ENCODE measurements at regions not wholly inside any gene's neighbourhood (a gene's known extent, or its start where the extent isn't known, plus 50 kb on each side); places are given as distances from the start of the nearest gene placed in this dataset.
"Not testable (repeated sequence)": the region's sequence is repeated elsewhere in the genome, so short reads cannot be mapped to it uniquely, and the experiment has no call there.

- ChIA-PET POLR2A (ENCODE audit: unreplicated experiment) (no interaction called here), CTCF (no interaction called here)
- H3K4me2 ChIP-seq (ENCODE audit: low read depth, low read length): no peak overlapping the region
- DNase-seq: no peak
- H3K4me1 ChIP-seq (ENCODE audit: control insufficient read depth, insufficient read depth, low read length): no peaks in the 10 kb centered on the region
- H2BK120ac ChIP-seq (ENCODE audit: low read depth, low read length): no peak overlapping the region
- BruUV-seq (replicated peaks): no TSS peak
- WGBS, 2 experiments (ENCODE audit: extremely low coverage in 2 of 2, insufficient read length in 1 of 2): 80% methylated on average over 1 of the region's 14 CpGs; no CpG with 5 or more reads in 1 of the 2 experiments
- H3K9me3 ChIP-seq (ENCODE audit: control insufficient read depth, insufficient read depth, low read length): peaks cover 16% of the 10 kb centered on the region; the same call in 1 of the 2 replicates
- H3K23ac ChIP-seq (ENCODE audit: low read depth, low read length): no peak overlapping the region
- H3K4ac ChIP-seq (ENCODE audit: low read depth, low read length): no peak overlapping the region
- no peak for TF ChIP-seq NFE2L2 (IDR thresholded peaks at IDR 0.05; ENCODE audit: low read depth, low read length)
- no peak for TF ChIP-seq RFX5 (IDR thresholded peaks at IDR 0.05; ENCODE audit: low read depth, low read length)
- no peak overlapping the region for H3K14ac ChIP-seq (replicated peaks; ENCODE audit: low read depth, low read length)
- H2AK9ac ChIP-seq (replicated peaks; ENCODE audit: low read depth, low read length, poor library complexity): no peak overlapping the region
- no peak overlapping the region for H2AFZ ChIP-seq (replicated peaks; ENCODE audit: low read length, poor library complexity)
- no peak overlapping the region for H3K56ac ChIP-seq (ENCODE audit: extremely low read depth, insufficient read depth, low read length)
- H3K9ac ChIP-seq (ENCODE audit: low read depth, low read length): no peak overlapping the region
- H3K27ac ChIP-seq (ENCODE audit: insufficient read depth, low read length): no peak overlapping the region
- H3K36me3 ChIP-seq (ENCODE audit: control insufficient read depth, insufficient read depth, low read length): no peaks in the 10 kb centered on the region
- no peak overlapping the region for H2BK20ac ChIP-seq (ENCODE audit: low read depth, low read length)
- in situ Hi-C loops (cut with MboI; ENCODE audit: low sequenced_read_pairs) (no loop called here), dilution Hi-C loops (cut with HindIII; ENCODE audit: low sequenced_read_pairs, unreplicated experiment) (no loop called here), intact Hi-C loops (cut with micrococcal nuclease) (no loop called here)
- no peak overlapping the region for H2BK5ac ChIP-seq (ENCODE audit: low read depth, low read length, poor library complexity, severe bottlenecking)
- no peak overlapping the region for H3K18ac ChIP-seq (ENCODE audit: low read depth, low read length)
- H2BK15ac ChIP-seq (ENCODE audit: low read depth, low read length): no peak overlapping the region
- H3K9me1 ChIP-seq (ENCODE audit: insufficient read depth, low read length): no peaks in the 10 kb centered on the region
- no peak overlapping the region for H3K4me3 ChIP-seq (ENCODE audit: insufficient read depth, low read depth, low read length)
- H4K8ac ChIP-seq (ENCODE audit: low read depth in 2 of 2, low read length in 2 of 2): no peak overlapping the region
- no peak overlapping the region for H4K91ac ChIP-seq (ENCODE audit: insufficient read depth, low read depth, low read length)
- no peak overlapping the region for H4K5ac ChIP-seq (ENCODE audit: low read depth, low read length)
- no peaks in the 10 kb centered on the region for H3K27me3 ChIP-seq (ENCODE audit: control insufficient read depth, insufficient read depth, low read length)
- H2AK5ac ChIP-seq (ENCODE audit: low read depth, low read length): no peak overlapping the region
- no peaks in the 10 kb centered on the region for H4K20me1 ChIP-seq (ENCODE audit: insufficient read depth, low read length)
- H3K79me1 ChIP-seq (ENCODE audit: low read depth in 1 of 2, low read length in 2 of 2): no peaks in the 10 kb centered on the region
- no peak for ATAC-seq (ENCODE audit: low read depth)
These were observed 282.7 kb upstream of the SFSWAP start for GRCh38 chr12:131428091-131428685.

GRCh38 chr12:131429221-131429620, 281.7 kb upstream of the SFSWAP start:
- H3K36me3 ChIP-seq (ENCODE audit: control insufficient read depth, insufficient read depth, low read length); CTCF ChIA-PET; H2AK5ac ChIP-seq (ENCODE audit: low read depth, low read length); H2BK20ac ChIP-seq (ENCODE audit: low read depth, low read length); H3K27ac ChIP-seq (ENCODE audit: insufficient read depth, low read length); H3K56ac ChIP-seq (ENCODE audit: extremely low read depth, insufficient read depth, low read length); H3K27me3 ChIP-seq (ENCODE audit: control insufficient read depth, insufficient read depth, low read length); H2AFZ ChIP-seq (replicated peaks; ENCODE audit: low read length, poor library complexity); H4K5ac ChIP-seq (ENCODE audit: low read depth, low read length); POLR2A ChIA-PET (ENCODE audit: unreplicated experiment); H4K91ac ChIP-seq (ENCODE audit: insufficient read depth, low read depth, low read length); dilution Hi-C loops (cut with HindIII; ENCODE audit: low sequenced_read_pairs, unreplicated experiment); H2BK120ac ChIP-seq (ENCODE audit: low read depth, low read length); intact Hi-C loops (cut with micrococcal nuclease); H3K4me1 ChIP-seq (ENCODE audit: control insufficient read depth, insufficient read depth, low read length); H2AK9ac ChIP-seq (replicated peaks; ENCODE audit: low read depth, low read length, poor library complexity); H3K4me3 ChIP-seq (ENCODE audit: insufficient read depth, low read depth, low read length); H2BK15ac ChIP-seq (ENCODE audit: low read depth, low read length); H3K9me1 ChIP-seq (ENCODE audit: insufficient read depth, low read length); DNase-seq; H2BK5ac ChIP-seq (ENCODE audit: low read depth, low read length, poor library complexity, severe bottlenecking); H3K4ac ChIP-seq (ENCODE audit: low read depth, low read length); H3K18ac ChIP-seq (ENCODE audit: low read depth, low read length); H3K4me2 ChIP-seq (ENCODE audit: low read depth, low read length); H3K9ac ChIP-seq (ENCODE audit: low read depth, low read length); H4K20me1 ChIP-seq (ENCODE audit: insufficient read depth, low read length); ATAC-seq (ENCODE audit: low read depth); BruUV-seq (replicated peaks); H3K14ac ChIP-seq (replicated peaks; ENCODE audit: low read depth, low read length); H4K8ac ChIP-seq (ENCODE audit: low read depth in 2 of 2, low read length in 2 of 2); in situ Hi-C loops (cut with MboI; ENCODE audit: low sequenced_read_pairs); H3K79me1 ChIP-seq (ENCODE audit: low read depth in 1 of 2, low read length in 2 of 2); H3K23ac ChIP-seq (ENCODE audit: low read depth, low read length): not testable (repeated sequence)
- WGBS, 2 experiments (ENCODE audit: extremely low coverage in 2 of 2, insufficient read length in 1 of 2): no CpG with 5 or more reads among the region's 8 CpGs
- peaks cover 16% of the 10 kb centered on the region; the same call in 1 of the 2 replicates for H3K9me3 ChIP-seq (ENCODE audit: control insufficient read depth, insufficient read depth, low read length)

All from IMR-90 (cell line).